Activated CD4-positive, alpha-beta memory T cell treated with anti-CD3 and anti-CD28 coated beads for 36 hours (primary cell): ENCODE measurements at regions not wholly inside any gene's neighbourhood (a gene's known extent, or its start where the extent isn't known, plus 50 kb on each side); places are given as distances from the start of the nearest gene placed in this dataset.

Source experiments
- CTCF ChIA-PET: fragments of 350-600 bp; sonication (Branson Sonifier 250); formaldehyde crosslinking; loops from one replicate; lab custom pipeline; 2021; ENCODE audit warnings: antibody characterized with exemption, inconsistent platforms; lab: Charles Lee
- POLR2A ChIA-PET: fragments of 350-600 bp; sonication (Branson Sonifier 250); formaldehyde crosslinking; loops from one replicate; lab custom pipeline; 2021; ENCODE audit warnings: antibody characterized with exemption; lab: Charles Lee
- DNase-seq: peaks from one replicate; pipeline ENCODE4 v3.0.0-alpha.2; 2020
- H3K27ac Mint-ChIP-seq: one replicate; pipeline ENCODE4 v1.8.0; 2021; ENCODE audit warnings: mixed read lengths
- H3K27me3 Mint-ChIP-seq: one replicate; pipeline ENCODE4 v1.8.0; 2021; ENCODE audit warnings: mixed read lengths
- H3K36me3 Mint-ChIP-seq: one replicate; pipeline ENCODE4 v1.8.0; 2021; ENCODE audit warnings: mixed read lengths
- H3K4me1 Mint-ChIP-seq: one replicate; pipeline ENCODE4 v1.8.0; 2021; ENCODE audit warnings: low read depth, mixed read lengths
- H3K4me3 Mint-ChIP-seq: one replicate; pipeline ENCODE4 v1.8.0; 2021; ENCODE audit warnings: mild to moderate bottlenecking, mixed read lengths
- H3K9me3 Mint-ChIP-seq: one replicate; pipeline ENCODE4 v1.8.0; 2021; ENCODE audit warnings: mixed read lengths
- intact Hi-C: fragments of 100-400 bp; cut with micrococcal nuclease; formaldehyde crosslinking; loops from one replicate; pipeline ENCODE4 v1.15.1; 2023

DNA sequence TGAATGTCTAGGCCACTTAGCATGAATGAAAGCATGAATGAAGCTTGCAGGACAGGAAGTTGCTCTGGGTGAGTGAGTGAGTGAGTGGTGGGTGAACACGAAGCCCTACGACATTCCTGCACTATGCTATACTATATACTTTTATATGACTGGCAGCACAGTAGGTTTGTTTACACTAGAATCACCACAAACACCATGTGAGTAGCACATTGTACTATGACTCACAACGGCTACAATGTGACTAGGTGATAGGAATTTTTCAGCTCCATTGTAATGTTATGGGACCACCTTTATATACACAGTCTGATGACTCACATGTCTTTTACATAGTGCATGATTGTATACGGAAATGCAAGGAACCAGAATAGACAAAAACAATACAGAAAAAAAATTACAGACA, 1480.2 kb downstream of the AACS start:
- Mint-ChIP-seq H3K4me3 (no peak overlapping the region), H3K4me1 (no peaks in the 10 kb centered on the region), H3K27me3 (no peaks in the 10 kb centered on the region), H3K27ac (no peak overlapping the region), H3K9me3 (peaks cover 10% of the 10 kb centered on the region), H3K36me3 (peaks cover 3% of the 10 kb centered on the region)
- intact Hi-C loops: no loop called here
- no peak for DNase-seq
- ChIA-PET POLR2A (no interaction called here), CTCF (interaction anchor here (1.4 kb wide), 1 partner anchor 202 kb away, joined by 4 read pairs; no protein-coding TSS in a partner anchor)

- intact Hi-C loops: no loop called here
- H3K27me3 Mint-ChIP-seq: no peaks in the 10 kb centered on the region
- H3K9me3 Mint-ChIP-seq: peaks cover 10% of the 10 kb centered on the region
- ChIA-PET CTCF (interaction anchor here (0.6 kb wide), 1 partner anchor 37 kb away, joined by 3 read pairs; no protein-coding TSS in a partner anchor), POLR2A (no interaction called here)
- peaks cover 3% of the 10 kb centered on the region for H3K36me3 Mint-ChIP-seq
- no peak overlapping the region for H3K4me3 Mint-ChIP-seq
- no peak overlapping the region for H3K27ac Mint-ChIP-seq
- DNase-seq: no peak
- no peaks in the 10 kb centered on the region for H3K4me1 Mint-ChIP-seq
These were observed 1482.7 kb downstream of the AACS start for GRCh38 chr12:126547905-126548304.

- Mint-ChIP-seq H3K36me3 (no peaks in the 10 kb centered on the region), H3K27me3 (no peaks in the 10 kb centered on the region), H3K4me3 (no peak overlapping the region), H3K4me1 (no peaks in the 10 kb centered on the region), H3K9me3 (peaks cover 3% of the 10 kb centered on the region), H3K27ac (no peak overlapping the region)
- POLR2A ChIA-PET: no interaction called here
- no peak for DNase-seq
- intact Hi-C loops: no loop called here
- CTCF ChIA-PET: no interaction called here
These were observed 1486.6 kb downstream of the AACS start for GRCh38 chr12:126551869-126552268.

GRCh38 chr12:126554625-126555024, 1489.4 kb downstream of the AACS start:
- POLR2A ChIA-PET: no interaction called here
- H3K9me3 Mint-ChIP-seq: peaks cover 3% of the 10 kb centered on the region
- no peaks in the 10 kb centered on the region for H3K27me3 Mint-ChIP-seq
- H3K4me1 Mint-ChIP-seq: no peaks in the 10 kb centered on the region
- H3K4me3 Mint-ChIP-seq: no peak overlapping the region
- H3K27ac Mint-ChIP-seq: no peak overlapping the region
- no peaks in the 10 kb centered on the region for H3K36me3 Mint-ChIP-seq
- intact Hi-C loops: no loop called here
- CTCF ChIA-PET: no interaction called here
- no peak for DNase-seq

GRCh38 chr12:126557659-126558058, 1492.4 kb downstream of the AACS start:
- intact Hi-C loops: no loop called here
- no peak for DNase-seq
- ChIA-PET CTCF (no interaction called here), POLR2A (no interaction called here)
- Mint-ChIP-seq H3K27ac (no peak overlapping the region), H3K27me3 (no peaks in the 10 kb centered on the region), H3K4me3 (no peak overlapping the region), H3K9me3 (peaks cover 3% of the 10 kb centered on the region), H3K36me3 (no peaks in the 10 kb centered on the region), H3K4me1 (no peaks in the 10 kb centered on the region)

DNA sequence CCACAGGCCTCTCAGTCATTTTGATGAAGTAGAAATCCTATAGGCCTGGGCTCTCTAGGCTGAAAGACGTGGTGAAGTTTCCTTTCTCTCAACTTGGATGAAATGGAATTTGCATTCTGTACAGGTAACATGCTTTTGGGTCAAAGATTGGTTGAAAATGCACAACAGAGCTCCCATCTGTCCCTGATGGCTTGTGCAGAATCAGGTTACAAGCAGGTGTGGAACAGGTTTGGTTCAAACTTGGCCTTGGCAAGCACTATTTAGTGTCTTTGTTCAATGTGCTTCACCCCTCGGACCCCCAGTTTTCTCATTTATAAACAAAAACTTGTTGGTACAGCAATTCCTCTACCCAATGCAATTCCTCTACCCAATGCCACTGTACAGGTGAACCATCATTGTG, 1493.0 kb downstream of the AACS start:
- Mint-ChIP-seq H3K4me1 (no peaks in the 10 kb centered on the region), H3K36me3 (no peaks in the 10 kb centered on the region), H3K9me3 (peaks cover 3% of the 10 kb centered on the region), H3K4me3 (no peak overlapping the region), H3K27ac (no peak overlapping the region), H3K27me3 (no peaks in the 10 kb centered on the region)
- no peak for DNase-seq
- intact Hi-C loops: no loop called here
- POLR2A ChIA-PET: no interaction called here
- CTCF ChIA-PET: no interaction called here

GRCh38 chr12:126558810-126559209, 1493.6 kb downstream of the AACS start:
- Mint-ChIP-seq H3K9me3 (peaks cover under 1% of the 10 kb centered on the region), H3K27ac (no peak overlapping the region), H3K4me3 (no peak overlapping the region), H3K27me3 (no peaks in the 10 kb centered on the region), H3K36me3 (no peaks in the 10 kb centered on the region), H3K4me1 (no peaks in the 10 kb centered on the region)
- ChIA-PET POLR2A (no interaction called here), CTCF (no interaction called here)
- intact Hi-C loops: no loop called here
- DNase-seq: no peak

GRCh38 chr12:126567016-126567415, 1501.8 kb downstream of the AACS start:
- H3K27ac Mint-ChIP-seq: no peak overlapping the region
- no peaks in the 10 kb centered on the region for H3K4me1 Mint-ChIP-seq
- POLR2A ChIA-PET: no interaction called here
- H3K36me3 Mint-ChIP-seq: no peaks in the 10 kb centered on the region
- no peaks in the 10 kb centered on the region for H3K27me3 Mint-ChIP-seq
- CTCF ChIA-PET: no interaction called here
- intact Hi-C loops: no loop called here
- H3K9me3 Mint-ChIP-seq: no peaks in the 10 kb centered on the region
- no peak overlapping the region for H3K4me3 Mint-ChIP-seq
- DNase-seq: no peak

- H3K27me3 Mint-ChIP-seq: no peaks in the 10 kb centered on the region
- no peak for DNase-seq
- ChIA-PET CTCF (no interaction called here), POLR2A (no interaction called here)
- no peaks in the 10 kb centered on the region for H3K4me1 Mint-ChIP-seq
- no peaks in the 10 kb centered on the region for H3K9me3 Mint-ChIP-seq
- H3K27ac Mint-ChIP-seq: no peak overlapping the region
- H3K4me3 Mint-ChIP-seq: no peak overlapping the region
- intact Hi-C loops: no loop called here
- H3K36me3 Mint-ChIP-seq: no peaks in the 10 kb centered on the region
These were observed 1504.5 kb downstream of the AACS start for GRCh38 chr12:126569706-126570105.

GRCh38 chr12:126570566-126570965, 1505.3 kb downstream of the AACS start:
- Mint-ChIP-seq H3K27ac (no peak overlapping the region), H3K4me1 (no peaks in the 10 kb centered on the region), H3K27me3 (no peaks in the 10 kb centered on the region), H3K4me3 (no peak overlapping the region), H3K9me3 (no peaks in the 10 kb centered on the region), H3K36me3 (no peaks in the 10 kb centered on the region)
- DNase-seq: no peak
- intact Hi-C loops: no loop called here
- CTCF ChIA-PET: no interaction called here
- POLR2A ChIA-PET: no interaction called here

- ChIA-PET CTCF (no interaction called here), POLR2A (no interaction called here)
- Mint-ChIP-seq H3K4me1 (no peaks in the 10 kb centered on the region), H3K4me3 (no peak overlapping the region), H3K27me3 (no peaks in the 10 kb centered on the region), H3K27ac (no peak overlapping the region), H3K9me3 (no peaks in the 10 kb centered on the region), H3K36me3 (no peaks in the 10 kb centered on the region)
- intact Hi-C loops: loop anchor here (1.0 kb wide), 1 partner anchor 16 kb away; no protein-coding TSS in a partner anchor
- no peak for DNase-seq
These were observed 1506.9 kb downstream of the AACS start for GRCh38 chr12:126572170-126572569.

GRCh38 chr12:126581655-126582054, 1516.4 kb downstream of the AACS start:
- Mint-ChIP-seq H3K36me3 (no peaks in the 10 kb centered on the region), H3K9me3 (no peaks in the 10 kb centered on the region), H3K4me3 (no peak overlapping the region), H3K4me1 (no peaks in the 10 kb centered on the region), H3K27me3 (no peaks in the 10 kb centered on the region), H3K27ac (no peak overlapping the region)
- intact Hi-C loops: loop anchor here (10.0 kb wide), 1 partner anchor 77 kb away; no protein-coding TSS in a partner anchor
- ChIA-PET CTCF (no interaction called here), POLR2A (no interaction called here)
- no peak for DNase-seq

- H3K27me3 Mint-ChIP-seq: no peaks in the 10 kb centered on the region
- ChIA-PET CTCF (no interaction called here), POLR2A (no interaction called here)
- intact Hi-C loops: loop anchor here (10.0 kb wide), 1 partner anchor 77 kb away; no protein-coding TSS in a partner anchor
- H3K4me1 Mint-ChIP-seq: no peaks in the 10 kb centered on the region
- H3K36me3 Mint-ChIP-seq: no peaks in the 10 kb centered on the region
- H3K4me3 Mint-ChIP-seq: no peak overlapping the region
- no peak overlapping the region for H3K27ac Mint-ChIP-seq
- DNase-seq: no peak
- no peaks in the 10 kb centered on the region for H3K9me3 Mint-ChIP-seq
These were observed 1517.0 kb downstream of the AACS start for GRCh38 chr12:126582231-126582630.
